Hematopoietic multipotent progenitor cell treated with erythropoietin and hydrocortisone succinate and interleukin-3 and kit ligand, for 6 days (in vitro differentiated cells): ENCODE measurements at regions not wholly inside any gene's neighbourhood (a gene's known extent, or its start where the extent isn't known, plus 50 kb on each side); places are given as distances from the start of the nearest gene placed in this dataset.
"Not testable (repeated sequence)": the region's sequence is repeated elsewhere in the genome, so short reads cannot be mapped to it uniquely, and the experiment has no call there.

Source experiments
- DNase-seq: peaks from one replicate; pipeline ENCODE4 v3.0.0-alpha.2; 2015

GRCh38 chrX:5490786-5491563, 737.7 kb downstream of the NLGN4X start:
- DNase-seq, result no peak

- no peak for DNase-seq
These were observed 754.4 kb downstream of the NLGN4X start for GRCh38 chrX:5474282-5474681.

- DNase-seq, result no peak
These were observed 770.3 kb downstream of the NLGN4X start for GRCh38 chrX:5458300-5458842.

- no peak for DNase-seq
These were observed 779.3 kb downstream of the NLGN4X start for GRCh38 chrX:5449323-5449722.

GRCh38 chrX:5431823-5432222, 796.8 kb downstream of the NLGN4X start:
- DNase-seq, result no peak

GRCh38 chrX:5425119-5425518, 803.5 kb downstream of the NLGN4X start:
- no peak for DNase-seq

- DNase-seq, result no peak
These were observed 811.3 kb downstream of the NLGN4X start for GRCh38 chrX:5417381-5417780.

GRCh38 chrX:5415738-5416137, 812.9 kb downstream of the NLGN4X start:
- DNase-seq, result no peak

GRCh38 chrX:5409106-5409505, 819.6 kb downstream of the NLGN4X start:
- DNase-seq, result no peak

- DNase-seq, result no peak
These were observed 826.2 kb downstream of the NLGN4X start for GRCh38 chrX:5402461-5402860.

GRCh38 chrX:5399403-5399802, 829.3 kb downstream of the NLGN4X start:
- DNase-seq, result no peak

- DNase-seq, result no peak
These were observed 831.3 kb downstream of the NLGN4X start for GRCh38 chrX:5397409-5397808.

GRCh38 chrX:5390376-5390775, 838.3 kb downstream of the NLGN4X start:
- no peak for DNase-seq

- no peak for DNase-seq
These were observed 840.6 kb downstream of the NLGN4X start for GRCh38 chrX:5388087-5388486.

GRCh38 chrX:5380426-5380825, 848.2 kb downstream of the NLGN4X start:
- no peak for DNase-seq

GRCh38 chrX:5341902-5342301, 886.8 kb downstream of the NLGN4X start:
- DNase-seq, result no peak

- DNase-seq, result no peak
These were observed 891.5 kb downstream of the NLGN4X start for GRCh38 chrX:5337160-5337559.

GRCh38 chrX:5324546-5324945, 904.1 kb downstream of the NLGN4X start:
- DNase-seq, result peak; percentile 66

- no peak for DNase-seq
These were observed 914.5 kb downstream of the NLGN4X start for GRCh38 chrX:5314148-5314547.

GRCh38 chrX:5307416-5307815, 921.3 kb downstream of the NLGN4X start:
- no peak for DNase-seq

GRCh38 chrX:5306654-5307121, 922.0 kb downstream of the NLGN4X start:
- no peak for DNase-seq

GRCh38 chrX:5305452-5305851, 923.2 kb downstream of the NLGN4X start:
- no peak for DNase-seq

GRCh38 chrX:5295004-5295403, 933.7 kb downstream of the NLGN4X start:
- no peak for DNase-seq

- DNase-seq, result no peak
These were observed 938.0 kb downstream of the NLGN4X start for GRCh38 chrX:5290635-5291034.

GRCh38 chrX:5289949-5290348, 938.7 kb downstream of the NLGN4X start:
- DNase-seq, result not testable (repeated sequence)
